ENCODE measurements at regions not wholly inside any gene's neighbourhood (a gene's known extent, or its start where the extent isn't known, plus 50 kb on each side); places are given as distances from the start of the nearest gene placed in this dataset.
"Not testable (repeated sequence)": the region's sequence is repeated elsewhere in the genome, so short reads cannot be mapped to it uniquely, and the experiment has no call there.

DNA sequence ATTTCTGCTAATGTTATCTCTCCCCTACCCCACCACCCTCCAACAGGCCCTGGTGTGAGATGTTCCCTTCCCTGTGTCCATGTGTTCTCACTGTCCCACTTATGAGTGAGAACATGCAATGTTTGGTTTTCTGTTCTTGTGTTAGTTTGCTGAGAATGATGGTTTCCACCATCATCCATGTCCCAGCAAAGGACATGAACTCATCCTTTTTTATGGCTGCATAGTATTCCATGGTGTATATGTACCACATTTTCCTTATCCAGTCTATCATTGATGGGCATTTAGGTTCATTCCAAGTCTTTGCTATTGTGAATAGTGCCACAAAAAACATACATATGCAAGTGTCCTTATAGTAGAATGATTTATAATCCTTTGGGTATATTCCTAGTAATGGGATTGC lies 104.5 kb downstream of the ZNF33B start:
- not testable (repeated sequence) for DNase-seq (ENCODE audit: low read depth); H3K4me3 ChIP-seq (ENCODE audit: low read depth, low read length)

DNA sequence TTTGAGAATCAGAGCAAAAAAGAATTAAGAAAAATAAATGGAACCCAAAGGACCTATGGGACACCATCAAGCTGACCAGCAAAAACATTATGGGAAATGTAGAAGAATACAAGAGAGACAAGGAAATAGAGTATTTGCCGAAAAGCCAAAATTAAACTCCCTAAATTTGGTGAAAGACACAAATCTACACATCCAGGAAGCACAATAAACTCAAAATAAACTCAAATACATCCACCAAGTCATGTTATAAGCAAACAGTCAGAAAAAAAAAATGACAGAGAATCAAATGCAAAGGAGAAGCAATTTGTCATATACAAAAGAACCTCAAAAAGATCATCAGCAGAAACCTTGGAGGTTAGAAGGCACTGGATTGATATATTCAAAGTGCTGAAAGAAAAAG lies 105.4 kb downstream of the ZNF33B start:
- H3K4me3 ChIP-seq (ENCODE audit: low read depth, low read length), result no peak overlapping the region
- no peak for TF ChIP-seq CTCF (IDR thresholded peaks at IDR 0.05; ENCODE audit: control insufficient read depth, extremely low read depth, insufficient read depth)
- no peak for DNase-seq (ENCODE audit: low read depth)

GRCh38 chr10:42523098-42523497 lies 115.3 kb downstream of the ZNF33B start:
- no peak for TF ChIP-seq CTCF (IDR thresholded peaks at IDR 0.05; ENCODE audit: control insufficient read depth, extremely low read depth, insufficient read depth)
- DNase-seq (ENCODE audit: low read depth), result no peak
- no peak overlapping the region for H3K4me3 ChIP-seq (ENCODE audit: low read depth, low read length)

DNA sequence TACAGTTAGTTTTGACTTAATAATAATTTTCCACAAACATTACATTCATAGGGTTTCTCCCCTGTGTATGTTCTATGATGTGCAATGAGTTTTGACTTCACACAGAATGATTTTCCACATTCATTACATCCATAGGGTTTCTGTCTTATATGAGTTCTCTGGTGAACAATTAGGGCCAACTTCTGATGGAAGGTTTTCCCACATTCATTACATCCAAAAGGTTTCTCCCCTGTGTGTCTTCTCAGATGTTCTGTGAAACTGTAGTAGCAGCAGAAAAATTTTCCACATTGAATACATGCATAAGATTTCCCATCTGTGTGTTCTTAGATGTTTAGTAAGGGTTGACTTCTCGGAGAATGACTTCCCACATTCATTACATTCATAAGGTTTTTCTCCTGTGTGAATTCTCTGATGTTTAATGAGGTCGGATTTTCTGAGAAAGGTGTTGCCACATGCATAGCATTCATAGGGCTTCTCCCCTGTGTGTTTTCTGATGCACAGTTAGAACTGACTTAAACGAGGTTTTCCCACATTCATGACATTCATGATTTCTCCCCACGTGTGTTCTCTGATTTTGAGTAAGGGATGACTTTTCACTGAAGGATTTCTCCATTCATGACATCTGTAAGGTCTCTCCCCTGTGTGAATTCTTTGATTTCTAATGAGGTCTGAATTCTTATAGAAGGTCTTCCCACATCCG lies 118.5 kb downstream of the ZNF33B start:
- no peak for TF ChIP-seq CTCF (IDR thresholded peaks at IDR 0.05; ENCODE audit: control insufficient read depth, extremely low read depth, insufficient read depth)
- no peak overlapping the region for H3K4me3 ChIP-seq (ENCODE audit: low read depth, low read length)
- no peak for DNase-seq (ENCODE audit: low read depth)

GRCh38 chr10:42519079-42519478 lies 119.3 kb downstream of the ZNF33B start:
- no peak for TF ChIP-seq CTCF (IDR thresholded peaks at IDR 0.05; ENCODE audit: control insufficient read depth, extremely low read depth, insufficient read depth)
- no peak overlapping the region for H3K4me3 ChIP-seq (ENCODE audit: low read depth, low read length)
- no peak for DNase-seq (ENCODE audit: low read depth)

DNA sequence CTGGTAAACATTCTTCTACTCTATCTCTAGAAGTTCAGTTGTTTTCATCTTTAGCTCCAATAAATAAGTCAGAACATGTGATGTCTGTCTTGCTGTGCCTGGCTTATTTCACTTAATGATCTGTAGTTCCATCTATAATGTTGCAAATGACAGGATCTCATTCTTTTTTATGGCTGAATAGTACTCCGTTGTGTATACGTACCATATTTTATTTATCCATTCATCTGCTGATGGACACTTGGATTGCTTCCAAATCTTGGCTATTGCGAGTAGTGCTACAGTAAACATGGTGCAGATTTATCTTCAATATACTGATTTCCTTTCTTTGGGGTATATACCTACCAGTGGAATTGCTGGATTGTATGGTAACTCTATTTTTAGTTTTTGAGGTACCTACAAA lies 124.4 kb downstream of the ZNF33B start:
- DNase-seq (ENCODE audit: low read depth), result no peak
- no peak overlapping the region for H3K4me3 ChIP-seq (ENCODE audit: low read depth, low read length)
- TF ChIP-seq CTCF (IDR thresholded peaks at IDR 0.05; ENCODE audit: control insufficient read depth, extremely low read depth, insufficient read depth), result no peak

DNA sequence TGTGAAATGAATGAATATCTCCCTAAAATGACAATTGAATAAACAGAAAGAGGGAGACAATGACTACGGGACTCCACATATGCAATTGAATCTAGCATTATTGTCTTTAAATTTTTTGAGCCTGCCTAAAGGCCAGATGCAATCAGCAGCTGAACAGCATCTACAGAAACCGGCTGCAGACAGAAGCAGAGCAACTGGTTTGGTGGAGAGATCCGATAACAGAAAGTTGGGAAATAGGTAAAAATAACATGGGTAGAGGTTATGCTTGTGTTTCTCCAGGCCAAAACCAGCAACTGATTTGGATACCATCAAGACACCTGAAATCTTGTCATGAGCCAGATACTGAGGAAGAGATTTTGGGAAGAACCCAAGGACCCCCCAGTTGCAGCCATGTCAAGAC lies 146.6 kb downstream of the ZNF33B start:
- no peak for TF ChIP-seq CTCF (IDR thresholded peaks at IDR 0.05; ENCODE audit: control insufficient read depth, extremely low read depth, insufficient read depth)
- no peak for DNase-seq (ENCODE audit: low read depth)
- H3K4me3 ChIP-seq (ENCODE audit: low read depth, low read length), result no peak overlapping the region
